SK-N-SH (cell line): ENCODE measurements at regions not wholly inside any gene's neighbourhood (a gene's known extent, or its start where the extent isn't known, plus 50 kb on each side); places are given as distances from the start of the nearest gene placed in this dataset.

ENCODE experiments used
- CTCF ChIP-seq: fragments of 200-600 bp; sonication (generic); IDR thresholded peaks from 2 replicates; pipeline ENCODE4 v1.6.1; 2017; ENCODE audit warnings: antibody characterized with exemption, mild to moderate bottlenecking, moderate library complexity
- USF1 ChIP-seq: IDR thresholded peaks from 2 replicates; pipeline ENCODE4 v1.4.0; 2012; ENCODE audit warnings: low read depth, borderline replicate concordance

- TF ChIP-seq CTCF (no peak), USF1 (no peak)
Observed at GRCh38 chr6:81895511-81896185, 143.2 kb upstream of the TENT5A start.
